ENCODE measurements at regions not wholly inside any gene's neighbourhood (a gene's known extent, or its start where the extent isn't known, plus 50 kb on each side); places are given as distances from the start of the nearest gene placed in this dataset.

GRCh38 chr22:34296461-34296860 lies 376.2 kb upstream of the LARGE1 start:
- in situ Hi-C loops (cut with MboI; ENCODE audit: low pct_ligation_motif_present in 1 of 4, low pct_unique_long_range_greater_than_20kb in 1 of 4, low sequenced_read_pairs in 3 of 4) (no loop called here), intact Hi-C loops (cut with DNase I; ENCODE audit: low total_unique reads) (no loop called here)
- H3K36me3 ChIP-seq: no peaks in the 10 kb centered on the region
- no peak for DNase-seq
- H3K27ac ChIP-seq: no peak overlapping the region
- WGBS, 2 donors (ENCODE audit: low coverage in 1 of 2): 49 to 54% methylated on average over 2 of the region's 2 CpGs
- no peaks in the 10 kb centered on the region for H3K27me3 ChIP-seq
- H3K4me1 ChIP-seq: no peaks in the 10 kb centered on the region
- no peaks in the 10 kb centered on the region for H3K9me3 ChIP-seq
- TF ChIP-seq POLR2A (IDR thresholded peaks at IDR 0.05) (no peak), EP300 (IDR thresholded peaks at IDR 0.05; ENCODE audit: low read depth) (no peak), POLR2AphosphoS5 (IDR thresholded peaks at IDR 0.05) (no peak)
- no peak overlapping the region for H3K4me3 ChIP-seq

DNA sequence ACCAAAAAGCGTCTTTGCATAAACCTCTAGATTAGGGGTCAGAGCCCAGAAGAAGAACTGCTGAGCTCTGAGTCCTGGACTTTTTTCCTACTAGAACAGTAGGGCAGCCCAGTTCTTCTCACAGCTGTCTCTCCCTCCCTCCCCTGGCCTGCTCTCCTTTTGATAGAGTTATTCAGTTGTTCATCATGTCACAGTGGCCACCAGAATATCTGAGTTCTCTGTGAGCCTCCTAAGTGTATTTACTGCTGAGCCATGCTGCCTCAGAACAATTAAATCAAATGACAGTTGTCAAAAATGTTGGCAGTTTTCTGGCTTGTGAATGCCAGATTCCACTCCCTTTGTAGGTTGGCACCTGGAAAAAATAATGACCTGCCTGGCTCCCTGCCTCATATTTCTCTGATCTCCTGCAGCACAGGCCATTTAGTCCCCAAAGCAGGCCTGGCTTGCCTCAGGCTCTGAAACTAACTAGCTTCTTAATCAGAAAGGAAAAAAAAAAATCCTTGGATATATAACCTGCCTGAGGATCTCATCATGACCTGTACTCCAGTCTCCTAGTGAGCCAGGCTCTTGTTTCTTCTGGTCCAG lies 377.4 kb upstream of the LARGE1 start:
- 90 to 100% methylated on average over 1 of the region's 1 CpG for WGBS, 2 donors (ENCODE audit: low coverage in 1 of 2)
- DNase-seq: no peak
- Histone ChIP-seq H3K4me3 (no peak overlapping the region), H3K9me3 (no peaks in the 10 kb centered on the region), H3K27me3 (no peaks in the 10 kb centered on the region), H3K36me3 (no peaks in the 10 kb centered on the region), H3K4me1 (no peaks in the 10 kb centered on the region), H3K27ac (no peak overlapping the region)
- TF ChIP-seq POLR2AphosphoS5 (IDR thresholded peaks at IDR 0.05) (no peak), POLR2A (IDR thresholded peaks at IDR 0.05) (no peak), CTCF (IDR thresholded peaks at IDR 0.05) (no peak), EP300 (IDR thresholded peaks at IDR 0.05; ENCODE audit: low read depth) (no peak)
- intact Hi-C loops (cut with DNase I; ENCODE audit: low total_unique reads): no loop called here
- in situ Hi-C loops (cut with MboI; ENCODE audit: low pct_ligation_motif_present in 1 of 4, low pct_unique_long_range_greater_than_20kb in 1 of 4, low sequenced_read_pairs in 3 of 4): no loop called here

GRCh38 chr22:34299496-34299895 lies 379.2 kb upstream of the LARGE1 start:
- no peaks in the 10 kb centered on the region for H3K9me3 ChIP-seq
- no peak for TF ChIP-seq POLR2A (IDR thresholded peaks at IDR 0.05)
- no peak for TF ChIP-seq EP300 (IDR thresholded peaks at IDR 0.05; ENCODE audit: low read depth)
- TF ChIP-seq POLR2AphosphoS5 (IDR thresholded peaks at IDR 0.05): no peak
- no peak for TF ChIP-seq CTCF (IDR thresholded peaks at IDR 0.05)
- WGBS, 2 donors (ENCODE audit: low coverage in 1 of 2): 71 to 73% methylated on average over 1 of the region's 1 CpG
- no peaks in the 10 kb centered on the region for H3K4me1 ChIP-seq
- no peak for DNase-seq
- no peaks in the 10 kb centered on the region for H3K27me3 ChIP-seq
- in situ Hi-C loops (cut with MboI; ENCODE audit: low pct_ligation_motif_present in 1 of 4, low pct_unique_long_range_greater_than_20kb in 1 of 4, low sequenced_read_pairs in 3 of 4) (no loop called here), intact Hi-C loops (cut with DNase I; ENCODE audit: low total_unique reads) (no loop called here)
- H3K27ac ChIP-seq: no peak overlapping the region
- H3K4me3 ChIP-seq: no peak overlapping the region
- no peaks in the 10 kb centered on the region for H3K36me3 ChIP-seq

- TF ChIP-seq EP300 (IDR thresholded peaks at IDR 0.05; ENCODE audit: low read depth): no peak
Measured at GRCh38 chr22:34301569-34301968, 381.3 kb upstream of the LARGE1 start.

GRCh38 chr22:34303656-34304055 lies 383.4 kb upstream of the LARGE1 start:
- Histone ChIP-seq H3K27me3 (no peaks in the 10 kb centered on the region), H3K4me1 (no peaks in the 10 kb centered on the region), H3K4me3 (no peak overlapping the region), H3K27ac (no peak overlapping the region), H3K9me3 (no peaks in the 10 kb centered on the region), H3K36me3 (no peaks in the 10 kb centered on the region)
- TF ChIP-seq EP300 (IDR thresholded peaks at IDR 0.05; ENCODE audit: low read depth) (no peak), CTCF (IDR thresholded peaks at IDR 0.05) (no peak), POLR2A (IDR thresholded peaks at IDR 0.05) (no peak), POLR2AphosphoS5 (IDR thresholded peaks at IDR 0.05) (no peak)
- in situ Hi-C loops (cut with MboI; ENCODE audit: low pct_ligation_motif_present in 1 of 4, low pct_unique_long_range_greater_than_20kb in 1 of 4, low sequenced_read_pairs in 3 of 4) (loop anchor here in 1 of 4 donors (25.0 kb wide), 1 partner anchor 109 kb away; no protein-coding TSS in a partner anchor), intact Hi-C loops (cut with DNase I; ENCODE audit: low total_unique reads) (no loop called here)
- no peak for DNase-seq
- WGBS, 2 donors (ENCODE audit: low coverage in 1 of 2): 75% methylated on average over 3 of the region's 3 CpGs; no CpG with 5 or more reads in 1 of the 2 donors

More at GRCh38 chr22:34301569-34301968, 381.3 kb upstream of the LARGE1 start:
- no peak overlapping the region for H3K27ac ChIP-seq
- in situ Hi-C loops (cut with MboI; ENCODE audit: low pct_ligation_motif_present in 1 of 4, low pct_unique_long_range_greater_than_20kb in 1 of 4, low sequenced_read_pairs in 3 of 4): loop anchor here in 1 of 4 donors (25.0 kb wide), 1 partner anchor 111 kb away; no protein-coding TSS in a partner anchor
- H3K4me3 ChIP-seq: no peak overlapping the region
- no peak for DNase-seq
- H3K36me3 ChIP-seq: no peaks in the 10 kb centered on the region
- intact Hi-C loops (cut with DNase I; ENCODE audit: low total_unique reads): no loop called here
- H3K9me3 ChIP-seq: no peaks in the 10 kb centered on the region
- no peaks in the 10 kb centered on the region for H3K27me3 ChIP-seq
- no peaks in the 10 kb centered on the region for H3K4me1 ChIP-seq
